ENCODE measurements at regions not wholly inside any gene's neighbourhood (a gene's known extent, or its start where the extent isn't known, plus 50 kb on each side); places are given as distances from the start of the nearest gene placed in this dataset.
"Not testable (repeated sequence)": the region's sequence is repeated elsewhere in the genome, so short reads cannot be mapped to it uniquely, and the experiment has no call there.

DNA sequence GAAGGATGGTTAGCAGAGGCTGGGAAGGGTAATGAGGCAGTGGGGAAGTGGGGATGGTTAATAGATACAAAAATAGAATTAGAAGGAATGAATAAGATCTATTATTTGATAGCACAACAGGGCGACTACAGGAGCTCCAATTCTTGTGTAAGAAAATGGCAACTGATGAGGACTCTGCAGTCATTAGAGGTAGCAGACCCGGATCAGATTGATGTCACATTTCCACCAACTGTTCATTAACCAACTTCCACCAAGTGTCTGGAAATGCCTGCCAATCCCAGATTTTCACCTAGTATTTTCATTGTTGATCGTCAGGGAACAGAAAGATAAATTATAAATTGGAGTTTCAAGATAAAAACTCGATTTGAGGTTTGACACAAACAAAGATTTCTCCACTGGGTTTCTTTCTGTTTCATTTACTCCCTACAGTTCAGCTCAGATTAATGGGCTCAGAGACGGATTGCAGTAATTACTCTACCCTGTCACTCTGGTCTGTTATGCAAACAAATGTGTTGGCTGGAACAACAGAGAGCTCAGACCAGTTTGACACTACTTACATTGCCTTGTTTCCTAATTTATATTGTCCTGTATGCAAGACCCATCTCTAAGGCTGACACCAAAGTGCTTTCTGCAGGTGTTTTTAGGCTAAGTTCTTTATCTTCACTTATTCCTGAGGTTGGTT lies 909.2 kb upstream of the PRKX start:
- in situ Hi-C loops (cut with HindIII; ENCODE audit: low sequenced_read_pairs): no loop called here

DNA sequence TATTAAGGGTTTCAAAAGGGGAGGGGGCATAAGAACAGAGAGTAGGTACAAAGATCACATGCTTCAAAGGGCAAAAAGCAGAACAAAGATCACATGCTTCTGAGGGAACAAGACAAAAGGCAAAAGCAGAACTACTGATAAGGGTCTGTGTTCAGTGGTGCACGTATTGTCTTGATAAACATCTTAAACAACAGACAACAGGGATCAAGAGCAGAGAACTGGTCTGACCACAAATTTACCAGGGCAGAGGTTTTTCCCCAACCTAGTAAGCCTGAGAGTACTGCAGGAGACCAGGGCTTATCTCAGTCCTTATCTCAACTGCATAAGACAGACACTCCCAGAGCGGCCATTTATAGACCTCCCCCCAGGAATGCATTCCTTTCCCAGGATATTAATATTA lies 900.2 kb upstream of the PRKX start:
- in situ Hi-C loops (cut with HindIII; ENCODE audit: low sequenced_read_pairs): not testable (repeated sequence)

DNA sequence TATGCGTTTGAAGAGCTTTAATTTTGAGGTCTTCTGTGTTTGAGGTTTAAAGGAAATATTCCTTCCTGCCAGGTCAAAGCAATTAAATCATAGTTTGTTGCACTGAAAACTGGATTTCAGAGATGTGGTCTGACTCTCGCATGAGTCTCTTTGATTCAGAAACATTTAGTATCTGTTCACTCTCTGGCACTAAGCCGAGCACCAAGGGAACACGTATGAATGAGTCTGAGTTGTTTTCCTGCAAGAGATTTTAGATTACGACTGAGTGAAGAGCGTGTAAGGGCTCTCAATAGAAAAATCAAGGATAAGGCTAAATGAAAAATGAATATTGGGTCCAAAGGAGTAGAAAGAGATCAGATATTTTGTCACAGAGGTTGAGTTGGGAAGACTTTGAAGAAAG lies 875.4 kb upstream of the PRKX start:
- in situ Hi-C loops (cut with HindIII; ENCODE audit: low sequenced_read_pairs): no loop called here

DNA sequence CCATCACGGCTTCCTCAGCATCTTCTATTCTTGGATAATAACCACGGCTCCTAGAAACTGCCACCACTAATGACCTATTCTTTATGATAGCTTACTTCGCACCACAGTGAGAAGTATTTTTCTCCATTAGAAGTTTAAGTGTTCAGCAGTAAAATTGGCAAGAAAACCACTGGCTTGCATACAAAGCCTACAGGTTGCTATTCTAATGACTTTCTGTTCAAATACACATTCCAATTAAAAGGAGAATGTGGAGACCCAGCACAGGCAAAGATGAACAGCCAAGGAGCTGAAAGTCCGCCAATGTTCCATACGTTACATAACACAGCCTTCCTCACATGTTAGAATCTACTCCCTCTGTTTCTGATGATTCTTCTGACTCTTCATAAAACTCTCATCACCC lies 875.0 kb upstream of the PRKX start:
- in situ Hi-C loops (cut with HindIII; ENCODE audit: low sequenced_read_pairs): no loop called here

DNA sequence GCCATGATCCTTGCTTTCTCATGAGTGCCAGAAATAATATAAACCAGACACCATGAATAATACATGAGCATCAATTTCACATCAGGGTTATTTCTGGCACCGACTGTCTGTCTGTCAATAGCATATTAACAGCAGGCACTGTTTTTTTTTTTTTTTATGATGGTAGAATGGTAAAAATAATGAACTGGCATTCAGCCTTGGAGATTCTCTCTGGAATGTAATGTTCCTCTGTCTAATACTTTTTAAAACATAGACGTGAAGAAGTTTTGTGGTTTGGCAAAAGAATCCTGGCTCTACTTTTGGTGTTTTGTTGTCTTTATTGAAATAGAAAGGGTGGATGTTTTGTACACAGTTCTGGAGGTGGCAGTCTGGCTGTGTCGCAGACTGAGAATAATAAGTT lies 874.6 kb upstream of the PRKX start:
- in situ Hi-C loops (cut with HindIII; ENCODE audit: low sequenced_read_pairs): no loop called here

DNA sequence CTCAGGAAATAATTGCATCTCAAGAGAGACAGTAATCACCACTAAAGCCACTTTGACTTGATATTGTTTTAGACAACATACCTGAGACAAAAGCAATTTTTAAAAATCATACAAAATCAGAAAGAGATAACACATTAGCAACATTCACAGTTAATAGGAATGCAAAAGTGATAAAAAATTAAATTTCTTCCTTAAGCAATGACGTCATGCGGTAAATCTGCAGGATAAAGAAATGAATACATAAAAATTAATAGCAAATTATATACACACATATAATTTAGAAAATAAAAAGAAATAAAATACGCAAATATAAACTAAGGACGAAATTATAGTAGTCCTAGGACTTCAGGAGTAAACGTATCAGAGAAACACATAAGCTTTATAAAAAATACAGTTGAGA lies 866.5 kb upstream of the PRKX start:
- in situ Hi-C loops (cut with HindIII; ENCODE audit: low sequenced_read_pairs): no loop called here

DNA sequence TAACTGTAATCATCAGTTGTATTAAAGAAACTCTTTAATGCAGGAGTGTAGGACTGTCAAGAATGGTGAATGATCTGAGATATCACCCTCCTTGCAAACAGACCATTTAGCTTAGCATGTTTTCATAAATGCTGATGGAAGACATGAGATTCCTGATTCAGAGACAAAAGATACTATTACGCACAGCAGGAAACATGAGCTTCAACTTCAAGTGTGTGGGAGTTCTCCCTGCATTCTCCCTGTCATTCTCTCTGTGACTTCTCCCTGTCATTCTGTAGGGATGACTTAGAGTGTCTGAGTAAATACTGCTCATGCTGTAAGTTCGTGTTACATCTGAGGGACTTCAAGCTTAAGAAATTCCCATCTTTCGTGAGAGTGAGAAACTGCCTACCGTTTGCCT lies 866.0 kb upstream of the PRKX start:
- in situ Hi-C loops (cut with HindIII; ENCODE audit: low sequenced_read_pairs): no loop called here

DNA sequence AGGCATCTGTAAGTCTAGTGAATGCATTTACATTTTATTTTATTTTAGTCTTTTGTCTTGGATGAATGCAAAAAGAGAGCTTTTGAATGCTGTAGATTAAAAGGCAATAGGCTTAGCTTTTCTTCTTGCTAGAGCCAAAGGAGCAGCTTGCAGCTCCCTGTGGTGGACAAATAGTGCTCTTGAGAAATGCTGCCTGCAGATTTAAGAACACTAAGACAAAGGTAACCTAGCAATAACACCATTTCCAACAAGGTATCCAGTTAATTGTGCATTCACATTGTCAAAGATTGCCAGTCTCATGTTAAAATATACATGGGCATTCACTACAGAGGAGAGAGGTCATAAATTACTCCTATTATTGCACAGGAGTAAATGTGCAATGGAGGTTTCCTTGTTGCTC lies 859.2 kb upstream of the PRKX start:
- in situ Hi-C loops (cut with HindIII; ENCODE audit: low sequenced_read_pairs): no loop called here

DNA sequence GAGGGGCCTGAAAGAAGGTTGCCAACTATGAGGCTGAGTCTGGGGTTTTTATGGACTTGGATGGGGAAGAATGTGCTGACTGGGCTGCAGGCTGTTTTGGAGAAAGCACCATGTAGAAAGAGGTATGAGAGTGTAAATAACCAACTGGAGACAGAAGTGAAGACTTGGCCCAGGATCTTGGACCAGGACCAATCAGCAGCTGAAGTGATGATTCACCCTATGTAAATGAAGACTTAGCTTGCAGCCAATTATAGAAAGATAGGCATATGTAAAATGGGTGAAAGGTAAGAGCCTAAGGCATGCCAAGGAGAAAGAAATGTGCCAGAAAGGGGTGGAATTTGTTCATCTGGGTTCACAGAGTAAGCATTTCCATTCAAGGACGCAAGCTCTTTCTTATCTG lies 856.7 kb upstream of the PRKX start:
- in situ Hi-C loops (cut with HindIII; ENCODE audit: low sequenced_read_pairs): no loop called here

DNA sequence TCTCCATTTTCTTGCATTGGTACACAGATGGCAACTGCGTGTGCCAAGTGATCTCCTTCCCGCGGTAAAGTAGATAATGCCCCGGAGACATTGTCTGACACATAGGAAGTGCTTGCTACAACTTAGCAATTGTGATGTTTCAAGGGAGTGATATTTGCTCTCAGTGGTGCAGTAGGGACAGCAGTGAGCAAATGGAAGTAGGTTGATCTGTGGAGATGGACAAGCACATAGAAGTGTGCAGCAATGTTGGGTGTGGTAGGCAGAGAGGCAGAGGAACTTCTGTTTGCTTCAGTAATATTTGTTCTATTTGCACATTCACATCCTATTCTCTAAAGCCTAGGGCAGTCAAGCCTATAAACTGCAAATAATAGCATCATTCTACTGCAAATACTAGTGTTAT lies 846.7 kb upstream of the PRKX start:
- in situ Hi-C loops (cut with HindIII; ENCODE audit: low sequenced_read_pairs): no loop called here

DNA sequence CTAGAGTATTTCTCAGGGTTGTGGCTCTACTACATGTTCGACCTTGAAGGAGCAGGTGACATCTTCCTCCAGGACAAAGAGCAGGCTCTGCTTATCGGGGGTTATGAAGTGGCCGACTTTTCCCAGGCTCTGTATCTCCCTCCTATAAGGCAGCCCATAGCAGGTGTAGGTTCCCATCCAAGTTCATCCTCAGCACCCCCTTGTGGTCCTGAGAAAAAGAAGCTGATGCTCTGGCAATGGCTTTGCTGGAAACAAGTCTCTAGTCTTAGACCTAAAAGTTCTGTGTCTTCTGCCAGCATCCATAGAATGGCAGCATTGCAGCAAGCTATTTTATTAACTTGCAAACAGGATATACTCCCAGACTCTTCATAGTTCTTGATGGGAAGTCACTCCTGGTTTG lies 836.6 kb upstream of the PRKX start:
- in situ Hi-C loops (cut with HindIII; ENCODE audit: low sequenced_read_pairs): no loop called here

DNA sequence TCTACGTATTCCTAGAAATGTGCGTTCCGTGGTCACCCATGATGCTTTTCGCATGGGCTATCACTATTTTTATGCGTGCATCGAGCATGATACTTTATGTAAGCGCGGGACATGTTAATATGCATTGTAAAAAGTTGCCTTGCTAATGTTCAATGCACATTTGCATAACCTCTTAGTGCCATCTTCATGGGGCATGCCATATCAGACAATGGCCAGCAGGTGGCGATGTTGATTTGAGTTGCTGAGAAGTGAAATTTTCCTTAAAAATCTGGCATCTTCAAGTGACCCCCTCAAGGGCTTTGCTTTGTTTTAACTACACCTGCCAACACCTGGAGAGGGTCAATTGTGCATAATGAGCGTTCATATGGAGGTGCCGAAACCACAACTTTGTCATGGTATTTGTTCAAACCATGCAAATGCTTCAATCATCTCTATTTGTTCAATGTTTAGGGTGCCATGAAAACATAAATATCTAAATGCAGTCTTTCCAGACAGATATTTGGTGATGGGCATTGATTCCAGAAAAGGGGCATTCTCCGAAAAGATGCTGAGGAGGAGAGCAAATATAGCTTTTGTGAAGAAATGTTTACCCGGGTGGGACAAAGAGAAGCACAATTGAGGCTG lies 833.9 kb upstream of the PRKX start:
- in situ Hi-C loops (cut with HindIII; ENCODE audit: low sequenced_read_pairs): no loop called here

DNA sequence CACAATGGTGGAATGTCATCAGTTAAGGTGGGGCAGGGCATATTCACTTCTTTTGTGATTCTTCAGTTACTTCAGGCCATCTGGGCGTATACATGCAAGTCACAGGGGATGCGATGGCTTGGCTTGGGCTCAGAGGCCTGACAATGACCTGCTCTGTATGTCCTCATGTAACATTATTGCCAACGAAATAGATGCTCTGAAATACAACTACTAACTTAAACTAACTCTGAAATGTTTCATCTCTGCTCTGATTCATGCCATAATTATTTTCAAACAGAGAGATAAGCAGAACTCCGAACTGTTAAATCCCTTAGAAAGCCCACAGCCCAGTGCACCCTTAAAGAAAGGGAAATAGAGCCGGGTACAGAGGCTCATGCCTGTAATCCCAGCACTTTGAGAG lies 832.7 kb upstream of the PRKX start:
- in situ Hi-C loops (cut with HindIII; ENCODE audit: low sequenced_read_pairs): not testable (repeated sequence)

DNA sequence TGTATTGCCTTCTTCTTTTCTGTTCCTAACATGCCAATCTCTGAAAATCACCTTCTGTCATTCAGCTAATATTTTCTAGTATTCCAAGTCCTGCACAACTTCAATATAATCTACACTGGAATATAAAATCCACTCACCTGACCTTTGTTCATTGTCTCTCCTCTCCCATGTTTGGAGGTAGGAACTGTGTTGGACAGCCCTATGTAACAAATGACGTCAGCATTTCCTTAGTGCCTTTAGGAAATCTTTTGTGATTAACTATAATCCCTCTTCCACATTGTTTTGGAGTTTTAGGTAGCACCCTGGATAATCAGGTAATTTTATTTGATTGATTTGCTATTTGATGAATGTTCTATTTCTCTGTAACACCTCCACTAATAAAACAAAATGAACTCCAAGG lies 814.8 kb upstream of the PRKX start:
- in situ Hi-C loops (cut with HindIII; ENCODE audit: low sequenced_read_pairs): loop anchor here (10.0 kb wide), 1 partner anchor 527 kb away; no protein-coding TSS in a partner anchor

DNA sequence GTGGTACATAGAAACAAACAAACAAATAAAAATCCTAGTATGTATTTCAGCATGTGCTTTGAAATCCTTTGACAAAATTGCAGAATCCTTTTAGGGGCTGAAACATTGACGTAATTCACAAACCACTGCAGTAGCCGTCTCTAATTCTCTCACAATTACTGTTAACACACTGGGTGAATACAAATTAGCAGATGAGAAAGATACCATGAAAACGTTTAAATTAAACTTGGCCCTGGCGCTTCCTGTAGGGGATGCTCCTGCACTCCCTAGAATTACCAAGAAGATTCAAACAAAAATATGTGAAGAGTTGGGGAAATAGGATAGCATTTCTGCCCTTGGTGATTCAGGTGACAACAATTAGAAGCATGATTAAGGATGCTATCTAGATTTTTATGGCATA lies 772.5 kb upstream of the PRKX start:
- in situ Hi-C loops (cut with HindIII; ENCODE audit: low sequenced_read_pairs): no loop called here

DNA sequence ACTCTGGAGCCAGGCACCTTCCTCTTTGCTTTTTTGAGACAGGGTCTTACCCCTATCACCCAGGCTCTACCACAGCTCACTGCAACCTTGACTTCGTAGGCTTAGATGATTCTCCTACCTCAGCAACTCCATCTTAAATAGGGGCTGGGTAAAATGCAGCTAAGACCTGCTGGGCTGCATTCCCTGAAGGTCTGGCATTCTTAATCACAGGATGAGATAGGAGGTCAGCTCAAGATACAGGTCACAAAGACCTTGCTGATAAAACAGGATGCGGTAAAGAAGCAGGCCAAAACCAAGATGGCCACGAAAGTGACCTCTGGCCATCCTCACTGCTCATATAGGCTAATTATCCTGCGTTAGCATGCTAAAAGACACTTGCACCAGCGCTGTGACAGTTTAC lies 770.8 kb upstream of the PRKX start:
- in situ Hi-C loops (cut with HindIII; ENCODE audit: low sequenced_read_pairs): no loop called here

DNA sequence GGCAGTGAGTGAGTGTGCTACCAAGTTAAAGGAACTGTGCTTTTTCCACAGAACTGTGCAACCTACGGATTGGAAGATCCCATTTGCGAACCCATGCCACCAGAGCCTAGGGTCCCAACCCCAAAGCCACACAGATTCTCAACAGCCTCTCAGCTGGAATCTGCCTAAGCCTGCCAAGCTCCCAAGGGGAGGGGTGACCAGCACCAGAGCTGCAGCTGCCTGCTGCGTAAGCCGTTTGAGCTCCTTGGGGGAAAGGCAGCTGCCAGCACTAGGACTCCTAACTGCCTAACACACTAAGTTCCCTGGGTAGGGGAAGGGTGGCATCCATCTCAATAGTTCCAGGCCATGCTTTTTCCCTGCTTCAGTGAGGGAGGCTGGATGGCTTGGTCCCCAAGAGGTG lies 738.1 kb upstream of the PRKX start:
- in situ Hi-C loops (cut with HindIII; ENCODE audit: low sequenced_read_pairs): no loop called here

DNA sequence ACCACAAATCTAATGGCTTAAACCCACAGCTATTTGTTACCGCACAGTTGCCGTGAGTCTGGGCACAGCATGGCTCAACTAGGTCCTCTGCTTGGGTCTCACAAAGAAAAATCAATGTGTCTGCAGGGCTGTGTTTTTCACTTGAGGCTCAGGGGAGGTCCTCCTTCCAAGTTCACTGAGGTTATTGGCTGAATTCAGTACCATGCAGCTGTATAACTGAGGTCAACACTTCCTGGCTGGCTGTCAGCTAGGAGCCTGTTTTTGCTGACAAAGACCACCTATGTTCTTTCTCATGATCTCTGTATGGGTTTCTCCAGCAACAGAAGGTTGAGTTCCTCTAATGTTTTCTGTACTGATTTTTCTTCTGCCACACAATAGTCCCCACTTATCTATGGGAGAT lies 736.7 kb upstream of the PRKX start:
- in situ Hi-C loops (cut with HindIII; ENCODE audit: low sequenced_read_pairs): no loop called here

DNA sequence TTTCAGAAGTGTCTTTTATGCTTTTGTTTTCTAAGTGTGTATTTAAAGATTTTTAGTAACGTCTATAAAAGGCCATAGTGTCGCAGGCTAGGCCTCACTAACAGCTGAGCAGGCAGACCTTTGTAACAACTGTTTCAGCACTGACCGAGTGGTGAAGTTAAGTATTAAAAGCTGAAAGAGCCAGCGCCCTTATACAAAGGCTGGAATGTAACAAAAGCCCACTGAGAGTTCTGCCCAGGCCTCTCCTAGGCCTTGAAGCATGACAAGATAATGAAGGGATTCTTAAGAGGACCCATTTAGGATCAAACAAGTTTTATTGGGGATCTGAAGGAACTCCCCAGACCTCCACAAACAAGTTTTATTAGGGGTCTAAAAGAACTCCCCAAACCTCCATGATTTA lies 722.5 kb upstream of the PRKX start:
- in situ Hi-C loops (cut with HindIII; ENCODE audit: low sequenced_read_pairs): no loop called here

DNA sequence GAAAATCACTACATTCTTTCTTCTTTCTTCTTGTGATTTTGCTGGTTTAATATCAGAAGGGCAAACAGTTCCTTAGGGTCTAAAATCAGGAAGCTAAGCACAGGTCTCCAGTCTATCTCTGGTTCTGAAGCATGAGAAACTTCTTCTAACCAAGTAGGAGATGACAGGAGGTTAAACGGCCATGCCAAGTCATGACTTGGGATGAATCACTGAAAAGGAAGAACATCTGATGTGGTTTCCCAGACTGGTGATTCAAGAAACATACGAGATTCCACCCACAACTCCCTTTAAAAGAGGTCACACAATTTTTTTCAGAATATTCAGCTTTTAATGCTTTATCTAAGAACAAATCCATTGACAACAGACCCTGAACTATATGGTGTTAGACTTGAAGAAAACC lies 684.0 kb upstream of the PRKX start:
- in situ Hi-C loops (cut with HindIII; ENCODE audit: low sequenced_read_pairs): no loop called here

DNA sequence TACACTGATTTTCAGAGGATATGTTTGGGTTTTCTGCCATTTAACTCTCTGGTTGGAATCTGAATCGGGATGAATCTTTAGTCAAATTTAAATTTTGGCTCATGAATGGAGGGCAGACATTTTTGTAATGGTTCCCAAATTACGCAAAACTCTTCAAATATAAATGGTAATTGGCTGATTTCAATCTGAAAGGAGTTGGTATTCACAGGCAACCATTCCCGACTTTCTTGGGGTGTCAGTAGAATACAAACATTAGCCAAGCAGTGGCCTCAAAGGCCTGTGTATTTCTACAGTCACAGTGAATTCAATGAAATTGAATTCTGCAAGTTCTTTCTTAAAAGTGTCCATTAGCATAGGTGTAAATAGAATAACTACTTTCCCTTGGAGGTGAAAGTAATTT lies 668.8 kb upstream of the PRKX start:
- in situ Hi-C loops (cut with HindIII; ENCODE audit: low sequenced_read_pairs): no loop called here

DNA sequence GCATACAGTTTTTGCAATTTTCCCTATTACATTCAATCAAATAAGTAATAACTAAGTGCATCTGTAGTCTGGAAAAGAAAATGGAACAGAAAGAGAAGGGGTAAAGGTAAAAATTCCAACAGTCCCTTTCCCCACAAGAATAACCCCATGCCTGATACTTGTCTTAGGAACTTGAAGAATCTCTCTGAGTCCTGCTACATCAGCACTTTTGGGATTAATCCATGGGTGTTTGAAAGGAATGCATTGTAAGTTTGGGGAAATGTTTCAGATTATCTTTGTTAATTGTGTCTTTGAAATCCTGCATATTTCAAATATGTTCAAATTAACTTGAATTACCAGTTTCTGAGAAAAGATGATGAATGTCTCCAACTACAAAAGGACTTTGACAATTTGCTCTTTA lies 667.3 kb upstream of the PRKX start:
- in situ Hi-C loops (cut with HindIII; ENCODE audit: low sequenced_read_pairs): no loop called here

DNA sequence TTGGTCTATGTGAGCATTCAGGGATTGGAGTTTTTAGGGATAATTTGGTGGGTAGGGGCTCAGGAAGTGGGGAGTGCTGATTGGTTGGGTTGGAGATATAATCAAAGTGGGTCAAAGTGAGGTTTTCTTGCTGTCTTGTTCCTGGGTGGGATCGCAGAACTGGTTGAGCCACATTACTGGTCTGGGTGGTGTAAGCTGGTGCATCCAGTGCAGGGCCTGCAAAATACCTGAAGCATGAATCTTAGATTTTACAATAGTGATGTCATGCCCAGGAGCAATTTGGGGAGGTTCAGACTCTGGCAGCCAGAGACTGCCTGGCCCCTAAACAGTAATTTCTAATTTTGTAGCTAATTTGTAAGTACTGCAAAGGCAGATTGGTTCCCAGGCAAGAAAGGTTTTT lies 665.6 kb upstream of the PRKX start:
- in situ Hi-C loops (cut with HindIII; ENCODE audit: low sequenced_read_pairs): no loop called here
